Transverse colon (tissue), 4 donors: ENCODE measurements at regions not wholly inside any gene's neighbourhood (a gene's known extent, or its start where the extent isn't known, plus 50 kb on each side); places are given as distances from the start of the nearest gene placed in this dataset.

Experiments used
- DNase-seq: peaks from one replicate; pipeline ENCODE4 v3.0.0-alpha.2; 2019
- H3K27ac ChIP-seq, 4 donors: fragments of 200-600 bp; sonication (generic); 2 replicates each; pipeline ENCODE4 v1.5.1; 2016 to 2018; ENCODE audit warnings: inconsistent platforms in 4 of 4
- H3K27me3 ChIP-seq: fragments of 200-600 bp; sonication (generic); 2 replicates; pipeline ENCODE4 v1.5.1; 2017; ENCODE audit warnings: inconsistent platforms
- H3K36me3 ChIP-seq, 4 donors: fragments of 200-600 bp; sonication (generic); 2 replicates each; pipeline ENCODE4 v1.5.1; 2017 to 2019; ENCODE audit warnings: inconsistent platforms in 4 of 4
- H3K4me1 ChIP-seq, 4 donors: fragments of 200-600 bp; sonication (generic); 2 replicates each; pipeline ENCODE4 v1.5.1; 2017 to 2020; ENCODE audit warnings: inconsistent platforms in 4 of 4
- H3K4me3 ChIP-seq, 4 donors: fragments of 200-600 bp; sonication (generic); 1 replicate in 1 of 4; 2 replicates in 3 of 4; pipeline versions ENCODE4 v1.5.1 to v1.6.1; 2017 to 2019; ENCODE audit warnings: inconsistent platforms in 4 of 4
- H3K9me3 ChIP-seq, 2 donors: fragments of 200-600 bp; sonication (generic); 2 replicates each; pipeline ENCODE4 v1.5.1; 2017 to 2019; ENCODE audit warnings: inconsistent platforms in 2 of 2
- EP300 ChIP-seq: sonication (generic); formaldehyde crosslinking; IDR thresholded peaks from one replicate; pipeline ENCODE4 v1.6.1; 2017; ENCODE audit warnings: antibody characterized with exemption, low read depth
- POLR2A ChIP-seq: fragments of 450-650 bp; IDR thresholded peaks from one replicate; pipeline ENCODE4 v1.6.1; 2016; ENCODE audit warnings: antibody characterized with exemption, mild to moderate bottlenecking, moderate library complexity
- POLR2AphosphoS5 ChIP-seq, 3 donors: sonication (generic); formaldehyde crosslinking; IDR thresholded peaks; one replicate each; pipeline ENCODE4 v1.6.1; 2016; ENCODE audit warnings: antibody characterized with exemption in 3 of 3
- WGBS, 2 donors: methylation state at CpG; one replicate each; pipeline ENCODE4 v1.1.5; 2018; ENCODE audit warnings: low coverage in 1 of 2; 5-methylcytosine and 5-hydroxymethylcytosine counted together
- in situ Hi-C, 4 donors: fragments of 200-750 bp; cut with MboI; loops; one replicate each; pipeline versions ENCODE4 v1.15.0 to v1.15.1; 2017; ENCODE audit warnings: low sequenced_read_pairs in 3 of 4, low pct_ligation_motif_present in 1 of 4, low pct_unique_long_range_greater_than_20kb in 1 of 4
- intact Hi-C: fragments of 100-400 bp; cut with DNase I; formaldehyde crosslinking; loops from one replicate; pipeline ENCODE4 v1.15.1; 2023; ENCODE audit warnings: low total_unique reads
- TF ChIP-seq, protein P1 (sequence below), 5 experiments: fragments of 200-600 bp in 3 of 5; fragments of 450-650 bp in 2 of 5; sonication (generic) in 3 of 5; IDR thresholded peaks; 1 replicate in 2 of 5; 2 replicates in 3 of 5; pipeline ENCODE4 v1.5.1; 2016 to 2017; ENCODE audit warnings: antibody characterized with exemption in 5 of 5, inconsistent platforms in 3 of 5, mild to moderate bottlenecking in 2 of 5, moderate library complexity in 1 of 5

DNA sequence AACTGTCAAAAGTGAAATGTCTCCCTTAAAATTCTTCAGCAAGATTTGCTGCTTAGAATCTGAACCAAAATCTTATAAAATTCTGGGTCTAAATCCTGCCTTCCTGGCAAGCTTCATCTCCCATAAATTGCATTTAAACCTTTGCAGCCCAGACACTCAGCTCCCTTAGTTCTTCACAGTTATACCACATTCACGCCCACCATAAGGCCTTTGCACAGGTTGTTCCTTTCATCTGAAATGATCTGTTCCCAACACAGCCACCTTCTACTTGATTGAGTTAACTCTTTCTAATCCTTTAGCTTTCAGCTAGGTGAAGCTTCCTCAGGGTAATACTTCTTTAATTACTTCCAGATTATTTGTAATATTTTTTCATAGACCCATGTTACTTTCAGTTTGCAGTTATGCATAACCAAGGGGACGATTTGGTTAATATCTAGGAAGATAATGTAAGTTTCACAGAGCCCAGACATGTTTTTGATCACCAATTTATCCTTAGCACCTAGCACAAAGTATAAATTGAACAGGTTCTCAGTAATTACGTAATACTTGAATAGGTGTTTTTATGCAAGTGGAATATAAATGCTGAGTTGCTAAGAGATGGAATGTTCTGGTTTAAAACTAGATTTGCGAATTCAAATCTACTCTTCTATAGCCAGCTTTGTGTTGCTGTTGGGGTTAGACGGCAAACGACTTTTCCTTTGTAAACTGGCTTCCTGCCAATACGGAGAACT is 779.7 kb upstream of the PKDCC start:
- WGBS, 2 donors: 65 to 73% methylated on average over 7 of the region's 7 CpGs
- in situ Hi-C loops: no loop called here

DNA sequence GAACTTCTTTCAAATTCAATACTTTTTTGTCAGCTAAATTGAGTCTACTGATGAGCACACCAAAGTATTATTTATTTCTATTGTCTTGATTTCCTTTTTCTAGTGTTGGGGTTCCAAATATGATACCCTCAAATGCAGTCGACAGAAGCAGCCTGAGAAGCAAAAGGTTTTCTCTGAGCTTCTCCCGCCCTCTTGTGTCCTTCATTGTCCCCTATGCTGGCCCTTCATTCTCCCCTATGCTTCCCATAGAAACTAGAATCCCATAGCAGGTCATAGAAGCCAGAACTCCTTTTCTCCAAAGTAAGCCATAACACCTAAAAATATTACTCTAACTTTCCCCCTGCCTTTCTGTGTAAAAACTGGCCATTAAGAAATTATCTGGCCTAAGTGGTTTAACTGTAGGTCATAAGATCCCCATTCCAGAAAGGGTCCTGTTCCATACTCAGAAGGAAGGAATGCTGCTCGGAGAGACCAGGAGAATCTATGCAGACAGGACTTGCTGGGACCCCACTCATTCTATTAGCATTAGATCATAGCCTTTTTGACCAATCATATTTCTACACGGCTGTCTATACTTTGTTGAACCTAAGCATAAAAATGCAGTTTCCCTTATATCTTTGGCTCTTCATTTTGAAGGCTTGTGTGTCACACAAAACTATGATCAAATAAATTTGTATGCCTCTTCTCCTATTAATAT is 764.6 kb upstream of the PKDCC start:
- DNase-seq: no peak
- Histone ChIP-seq H3K4me3 (no peak overlapping the region), H3K27ac (no peak overlapping the region), H3K9me3 (no peaks in the 10 kb centered on the region), H3K4me1 (no peaks in the 10 kb centered on the region), H3K27me3 (no peaks in the 10 kb centered on the region), H3K36me3 (no peaks in the 10 kb centered on the region)
- TF ChIP-seq, protein P1, sequence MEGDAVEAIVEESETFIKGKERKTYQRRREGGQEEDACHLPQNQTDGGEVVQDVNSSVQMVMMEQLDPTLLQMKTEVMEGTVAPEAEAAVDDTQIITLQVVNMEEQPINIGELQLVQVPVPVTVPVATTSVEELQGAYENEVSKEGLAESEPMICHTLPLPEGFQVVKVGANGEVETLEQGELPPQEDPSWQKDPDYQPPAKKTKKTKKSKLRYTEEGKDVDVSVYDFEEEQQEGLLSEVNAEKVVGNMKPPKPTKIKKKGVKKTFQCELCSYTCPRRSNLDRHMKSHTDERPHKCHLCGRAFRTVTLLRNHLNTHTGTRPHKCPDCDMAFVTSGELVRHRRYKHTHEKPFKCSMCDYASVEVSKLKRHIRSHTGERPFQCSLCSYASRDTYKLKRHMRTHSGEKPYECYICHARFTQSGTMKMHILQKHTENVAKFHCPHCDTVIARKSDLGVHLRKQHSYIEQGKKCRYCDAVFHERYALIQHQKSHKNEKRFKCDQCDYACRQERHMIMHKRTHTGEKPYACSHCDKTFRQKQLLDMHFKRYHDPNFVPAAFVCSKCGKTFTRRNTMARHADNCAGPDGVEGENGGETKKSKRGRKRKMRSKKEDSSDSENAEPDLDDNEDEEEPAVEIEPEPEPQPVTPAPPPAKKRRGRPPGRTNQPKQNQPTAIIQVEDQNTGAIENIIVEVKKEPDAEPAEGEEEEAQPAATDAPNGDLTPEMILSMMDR (IDR thresholded peaks at IDR 0.05): no peak
- no peak for TF ChIP-seq POLR2AphosphoS5 (IDR thresholded peaks at IDR 0.05)
- TF ChIP-seq POLR2A: no peak
- TF ChIP-seq EP300: no peak
- in situ Hi-C loops: no loop called here
- intact Hi-C loops: no loop called here
- WGBS, 2 donors: 69 to 74% methylated on average over 2 to 4 of the region's 4 CpGs

More for the DNA sequence above, 779.7 kb upstream of the PKDCC start:
- Histone ChIP-seq H3K36me3 (no peaks in the 10 kb centered on the region), H3K4me1 (no peaks in the 10 kb centered on the region), H3K9me3 (peaks cover 0 to 3% of the 10 kb centered on the region in 2 donors), H3K4me3 (no peak overlapping the region), H3K27me3 (no peaks in the 10 kb centered on the region), H3K27ac (no peak overlapping the region)
- intact Hi-C loops: no loop called here
- TF ChIP-seq EP300: no peak
- TF ChIP-seq POLR2A: no peak
- TF ChIP-seq, protein P1 (IDR thresholded peaks at IDR 0.05): no peak
- TF ChIP-seq POLR2AphosphoS5 (IDR thresholded peaks at IDR 0.05): no peak
- DNase-seq: no peak

DNA sequence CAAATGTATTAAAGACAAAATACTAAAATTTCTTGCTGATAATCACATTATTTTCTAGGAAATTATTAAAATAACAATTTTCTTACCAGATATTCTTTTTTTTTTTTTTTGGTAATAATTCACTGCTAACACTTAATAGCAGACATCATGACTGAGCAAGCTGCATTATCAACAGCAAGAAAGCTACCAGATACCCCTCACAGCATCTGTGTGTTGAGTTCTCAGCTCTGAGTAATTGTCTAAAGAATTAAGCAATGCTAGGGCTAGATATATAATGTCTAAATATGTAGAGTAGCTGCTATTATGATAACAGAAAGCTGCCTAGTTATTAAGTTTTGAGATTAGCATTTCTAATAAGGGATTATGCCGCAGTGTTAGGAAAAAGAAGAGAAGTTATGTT is 754.3 kb upstream of the PKDCC start:
- no peak for TF ChIP-seq POLR2A
- no peak for TF ChIP-seq EP300
- TF ChIP-seq, protein P1 (IDR thresholded peaks at IDR 0.05): no peak
- no peak for TF ChIP-seq POLR2AphosphoS5 (IDR thresholded peaks at IDR 0.05)

DNA sequence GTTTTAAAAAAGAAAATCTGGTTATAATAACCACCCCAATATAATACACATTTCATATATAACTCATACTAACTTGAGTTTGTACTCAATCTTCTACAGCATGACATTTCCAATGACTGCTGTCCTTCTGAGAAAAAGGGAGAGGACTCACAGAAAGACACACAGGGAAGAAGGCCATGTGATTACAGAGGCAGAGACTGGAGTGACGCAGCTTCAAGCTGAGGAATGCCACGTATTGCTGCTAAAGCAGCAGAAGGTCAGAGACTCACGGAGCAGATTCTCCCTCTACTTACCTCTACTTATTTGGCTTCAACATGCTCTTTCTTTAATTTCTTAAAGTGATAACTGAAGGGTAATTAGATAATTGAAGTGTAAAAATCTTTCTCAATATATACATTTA is 753.5 kb upstream of the PKDCC start:
- H3K36me3 ChIP-seq: no peaks in the 10 kb centered on the region
- in situ Hi-C loops (no loop called here), intact Hi-C loops (no loop called here)
- 52 to 57% methylated on average over 3 of the region's 3 CpGs for WGBS, 2 donors
- no peaks in the 10 kb centered on the region for H3K4me1 ChIP-seq
- no peaks in the 10 kb centered on the region for H3K27me3 ChIP-seq
- TF ChIP-seq, protein P1 (IDR thresholded peaks at IDR 0.05): no peak
- TF ChIP-seq POLR2AphosphoS5 (IDR thresholded peaks at IDR 0.05) (no peak), EP300 (no peak), POLR2A (no peak)
- no peak overlapping the region for H3K4me3 ChIP-seq
- no peaks in the 10 kb centered on the region for H3K9me3 ChIP-seq
- H3K27ac ChIP-seq: no peak overlapping the region
- DNase-seq: no peak

More for the DNA sequence above, 754.3 kb upstream of the PKDCC start:
- in situ Hi-C loops: no loop called here
- no peaks in the 10 kb centered on the region for H3K36me3 ChIP-seq
- no peak overlapping the region for H3K27ac ChIP-seq
- no peaks in the 10 kb centered on the region for H3K27me3 ChIP-seq
- no peaks in the 10 kb centered on the region for H3K4me1 ChIP-seq
- intact Hi-C loops: no loop called here
- no peaks in the 10 kb centered on the region for H3K9me3 ChIP-seq
- WGBS, 2 donors: 77 to 82% methylated on average over 1 of the region's 1 CpG
- H3K4me3 ChIP-seq: no peak overlapping the region
- no peak for DNase-seq
